Right cardiac atrium (tissue), 5 donors: ENCODE measurements at regions not wholly inside any gene's neighbourhood (a gene's known extent, or its start where the extent isn't known, plus 50 kb on each side); places are given as distances from the start of the nearest gene placed in this dataset.

Experiments
- ATAC-seq, 2 donors: fragments of 200-7000 bp; cut with Tn5 transposase; one replicate each; pipeline versions ENCODE4 v1.8.0 to v1.9.1; 2020; ENCODE audit warnings: moderate library complexity in 2 of 2, mild to moderate bottlenecking in 1 of 2
- DNase-seq, 3 donors: peaks; one replicate each; pipeline ENCODE4 v3.0.0-alpha.2; 2020
- H3K27ac ChIP-seq: one replicate; pipeline ENCODE4 v1.5.1; 2013; ENCODE audit warnings: mild to moderate bottlenecking, low read length, control low read depth, moderate library complexity
- H3K27me3 ChIP-seq: one replicate; pipeline ENCODE4 v1.6.1; 2013; ENCODE audit not compliant: control insufficient read depth, insufficient read depth
- H3K4me1 ChIP-seq: one replicate; pipeline ENCODE4 v1.6.1; 2013; ENCODE audit warnings: low read length; ENCODE audit not compliant: control insufficient read depth, insufficient read depth
- H3K4me3 ChIP-seq: one replicate; pipeline ENCODE4 v1.5.1; 2013; ENCODE audit warnings: low read length, control low read depth
- H3K9me3 ChIP-seq: one replicate; pipeline ENCODE4 v1.6.1; 2013; ENCODE audit warnings: low read length; ENCODE audit not compliant: control insufficient read depth
- whole genome bisulfite sequencing: extraction: QIAGEN DNeasy Blood & Tissue Kit; methylation state at CpG from one replicate; pipeline ENCODE4 v1.1.7; 2013; 5-methylcytosine and 5-hydroxymethylcytosine counted together
- intact Hi-C, 4 donors: fragments of 100-400 bp; cut with DNase I; formaldehyde crosslinking; loops; one replicate each; pipeline versions ENCODE4 v1.11.0 to v1.14.0; 2022 to 2023
- donor health status: healthy with polysubstance abuse.
- donor health status: DM: no; HTN: yes; CAD: no.
- donor health status: DM: no; HTN: no; CAD: no.
- donor health status: DM: no; HTN: yes; CAD: no; lungs with severe emphysema.
- donor health status: DM: yes; HTN: yes; CAD: no.

- Histone ChIP-seq H3K9me3 (peaks cover 3% of the 10 kb centered on the region), H3K4me1 (no peaks in the 10 kb centered on the region), H3K27me3 (no peaks in the 10 kb centered on the region), H3K4me3 (no peak overlapping the region), H3K27ac (no peak overlapping the region)
- ATAC-seq = no peak
- intact Hi-C loops = no loop called here
- 75% methylated on average over 4 of the region's 4 CpGs for WGBS
- DNase-seq = no peak
These were observed 83.0 kb upstream of the DAP start for GRCh38 chr5:10844016-10844415.

GRCh38 chr5:10842823-10843222, 81.8 kb upstream of the DAP start:
- DNase-seq (no peak), ATAC-seq (no peak)
- peaks cover 3% of the 10 kb centered on the region for H3K9me3 ChIP-seq
- intact Hi-C loops = no loop called here
- H3K4me1 ChIP-seq = no peaks in the 10 kb centered on the region
- no peak overlapping the region for H3K4me3 ChIP-seq
- WGBS = 87% methylated on average over 3 of the region's 3 CpGs
- no peaks in the 10 kb centered on the region for H3K27me3 ChIP-seq
- no peak overlapping the region for H3K27ac ChIP-seq

- intact Hi-C loops = no loop called here
- WGBS = 84% methylated on average over 3 of the region's 3 CpGs
These were observed 79.0 kb upstream of the DAP start for GRCh38 chr5:10839916-10840599.

GRCh38 chr5:10839118-10839517, 78.1 kb upstream of the DAP start:
- no peak overlapping the region for H3K27ac ChIP-seq
- WGBS = 67% methylated on average over 3 of the region's 3 CpGs
- no peaks in the 10 kb centered on the region for H3K27me3 ChIP-seq
- ATAC-seq = no peak
- intact Hi-C loops = no loop called here
- H3K9me3 ChIP-seq = peaks cover 3% of the 10 kb centered on the region
- no peaks in the 10 kb centered on the region for H3K4me1 ChIP-seq
- DNase-seq = no peak
- H3K4me3 ChIP-seq = no peak overlapping the region

More at GRCh38 chr5:10839916-10840599, 79.0 kb upstream of the DAP start:
- H3K27me3 ChIP-seq = no peaks in the 10 kb centered on the region
- no peak overlapping the region for H3K27ac ChIP-seq
- DNase-seq (no peak), ATAC-seq (no peak)
- H3K4me3 ChIP-seq = no peak overlapping the region
- peaks cover 3% of the 10 kb centered on the region for H3K9me3 ChIP-seq
- no peaks in the 10 kb centered on the region for H3K4me1 ChIP-seq

DNA sequence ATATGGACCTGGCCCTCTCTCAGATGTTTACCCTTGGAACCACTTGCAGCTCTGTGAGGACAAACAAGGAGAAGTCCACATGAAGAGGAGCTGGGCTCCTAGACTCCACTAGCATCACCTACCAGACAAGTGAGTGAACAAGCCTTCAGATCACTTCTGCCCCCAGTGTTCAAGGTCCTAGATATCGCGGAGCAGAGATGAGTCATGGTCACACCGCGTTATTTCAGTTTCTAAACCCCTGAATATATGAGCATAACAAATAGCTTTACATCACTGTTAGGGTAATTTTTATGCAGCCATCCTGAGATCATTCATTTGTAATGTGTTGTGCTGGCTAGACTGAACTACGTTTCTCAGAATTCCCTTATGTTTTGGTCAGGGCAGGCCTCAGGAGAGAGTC, 77.0 kb upstream of the DAP start:
- H3K9me3 ChIP-seq = no peaks in the 10 kb centered on the region
- H3K27ac ChIP-seq = no peak overlapping the region
- H3K4me1 ChIP-seq = no peaks in the 10 kb centered on the region
- WGBS = 89% methylated on average over 5 of the region's 5 CpGs
- ATAC-seq (no peak), DNase-seq (no peak)
- intact Hi-C loops = no loop called here
- no peaks in the 10 kb centered on the region for H3K27me3 ChIP-seq
- H3K4me3 ChIP-seq = no peak overlapping the region

DNA sequence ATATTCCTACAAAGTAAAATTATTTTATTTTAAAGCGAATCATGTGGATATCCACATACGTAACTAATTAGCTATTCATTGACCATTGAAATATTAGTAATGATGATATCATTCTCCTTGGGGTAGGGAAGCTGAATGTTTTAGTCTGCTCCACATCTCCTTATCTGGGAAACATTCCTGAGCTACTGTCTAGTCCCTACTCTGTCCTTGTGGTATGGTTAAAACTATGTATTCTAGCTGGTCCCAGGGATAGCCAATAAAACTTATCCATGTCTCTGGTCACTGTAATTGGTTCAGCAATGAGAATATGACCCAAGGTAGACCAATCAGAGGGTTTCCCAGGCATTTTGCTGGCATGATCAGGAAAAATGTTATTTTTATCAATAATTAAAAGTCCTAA, 76.0 kb upstream of the DAP start:
- ATAC-seq (no peak), DNase-seq (no peak)
- Histone ChIP-seq H3K9me3 (no peaks in the 10 kb centered on the region), H3K27me3 (no peaks in the 10 kb centered on the region), H3K4me1 (no peaks in the 10 kb centered on the region), H3K27ac (no peak overlapping the region), H3K4me3 (no peak overlapping the region)
- intact Hi-C loops = no loop called here
- 98% methylated on average over 2 of the region's 2 CpGs for WGBS

DNA sequence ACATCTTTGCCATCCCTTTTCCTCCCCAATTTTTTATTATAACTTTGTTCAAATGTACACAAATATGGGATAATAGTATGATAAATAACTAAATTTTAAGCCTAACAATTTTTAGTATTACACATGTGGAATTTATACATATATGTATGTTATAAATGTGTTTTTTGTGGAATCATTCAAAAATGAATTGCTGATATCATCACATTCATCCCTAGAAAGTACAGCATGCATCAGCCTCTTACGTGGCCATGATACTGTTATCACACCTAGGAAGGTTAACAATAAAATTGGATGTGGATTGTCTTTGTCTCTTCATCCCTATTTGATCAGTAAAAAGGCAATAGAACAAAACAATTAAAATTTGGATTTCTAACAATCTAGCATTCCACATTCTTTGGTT, 73.7 kb upstream of the DAP start:
- 95% methylated on average over 1 of the region's 1 CpG for WGBS
- ATAC-seq = no peak
- H3K27me3 ChIP-seq = no peaks in the 10 kb centered on the region

GRCh38 chr5:10832987-10833386, 72.0 kb upstream of the DAP start:
- Histone ChIP-seq H3K27me3 (no peaks in the 10 kb centered on the region), H3K4me1 (no peaks in the 10 kb centered on the region), H3K27ac (no peak overlapping the region), H3K4me3 (no peak overlapping the region), H3K9me3 (no peaks in the 10 kb centered on the region)
- no peak for ATAC-seq
- DNase-seq = no peak
- 55% methylated on average over 5 of the region's 5 CpGs for WGBS
- intact Hi-C loops = no loop called here

More for the DNA sequence above, 73.7 kb upstream of the DAP start:
- Histone ChIP-seq H3K4me3 (no peak overlapping the region), H3K9me3 (no peaks in the 10 kb centered on the region), H3K4me1 (no peaks in the 10 kb centered on the region), H3K27ac (no peak overlapping the region)
- intact Hi-C loops = no loop called here
- no peak for DNase-seq

GRCh38 chr5:10832421-10832820, 71.4 kb upstream of the DAP start:
- Histone ChIP-seq H3K4me1 (no peaks in the 10 kb centered on the region), H3K4me3 (no peak overlapping the region), H3K27me3 (no peaks in the 10 kb centered on the region), H3K9me3 (no peaks in the 10 kb centered on the region), H3K27ac (no peak overlapping the region)
- DNase-seq (no peak), ATAC-seq (no peak)
- 90% methylated on average over 1 of the region's 1 CpG for WGBS
- intact Hi-C loops = no loop called here

- ATAC-seq (no peak), DNase-seq (no peak)
- intact Hi-C loops = no loop called here
- Histone ChIP-seq H3K9me3 (no peaks in the 10 kb centered on the region), H3K27ac (no peak overlapping the region), H3K4me1 (no peaks in the 10 kb centered on the region), H3K4me3 (no peak overlapping the region), H3K27me3 (no peaks in the 10 kb centered on the region)
- 56% methylated on average over 7 of the region's 7 CpGs for WGBS
These were observed 70.4 kb upstream of the DAP start for GRCh38 chr5:10831419-10831818.

DNA sequence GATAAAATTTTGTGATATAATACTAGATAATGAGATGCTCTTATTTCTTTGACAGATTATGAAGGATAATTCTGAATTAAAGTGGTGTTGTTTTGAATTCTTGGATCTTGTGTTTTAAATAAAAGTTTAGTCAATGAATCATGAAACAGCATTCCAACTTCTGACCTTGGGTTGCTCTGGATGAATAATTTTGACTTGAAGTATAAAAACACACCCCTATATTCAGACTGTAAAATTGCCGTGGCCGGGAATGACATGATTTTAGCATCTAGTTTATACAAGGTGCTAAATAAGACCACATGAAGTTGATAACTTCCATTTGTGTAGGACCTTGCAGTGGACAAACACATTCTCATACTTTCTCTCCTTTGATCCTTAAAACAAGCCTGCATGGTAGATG, 67.2 kb upstream of the DAP start:
- Histone ChIP-seq H3K4me3 (no peak overlapping the region), H3K27me3 (no peaks in the 10 kb centered on the region), H3K9me3 (no peaks in the 10 kb centered on the region), H3K4me1 (no peaks in the 10 kb centered on the region), H3K27ac (no peak overlapping the region)
- ATAC-seq (no peak), DNase-seq (no peak)
- intact Hi-C loops = no loop called here
- WGBS = 85% methylated on average over 2 of the region's 2 CpGs

DNA sequence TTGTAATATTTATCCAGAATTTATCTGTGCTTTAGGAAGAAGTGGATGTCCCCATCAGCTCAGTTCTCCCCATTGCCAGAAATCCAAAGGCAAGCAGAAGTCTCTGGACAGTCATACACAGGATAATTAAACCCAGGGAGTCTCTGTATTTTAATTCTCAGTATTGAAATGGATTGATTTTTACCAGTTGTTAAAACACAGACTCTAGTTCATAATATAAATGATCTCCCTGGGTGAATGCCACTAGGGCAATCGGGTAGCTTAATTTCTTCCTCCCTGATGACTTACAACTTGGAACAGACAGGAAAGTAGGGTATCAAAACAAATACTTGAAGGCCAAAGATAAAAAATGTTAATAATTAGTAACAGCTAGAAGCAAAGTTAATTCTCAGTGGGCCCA, 66.5 kb upstream of the DAP start:
- Histone ChIP-seq H3K4me1 (no peaks in the 10 kb centered on the region), H3K27me3 (no peaks in the 10 kb centered on the region), H3K9me3 (no peaks in the 10 kb centered on the region), H3K4me3 (no peak overlapping the region), H3K27ac (no peak overlapping the region)
- WGBS = 51% methylated on average over 1 of the region's 1 CpG
- ATAC-seq (no peak), DNase-seq (no peak)
- intact Hi-C loops = no loop called here
